ENCODE measurements at regions not wholly inside any gene's neighbourhood (a gene's known extent, or its start where the extent isn't known, plus 50 kb on each side); places are given as distances from the start of the nearest gene placed in this dataset.

DNA sequence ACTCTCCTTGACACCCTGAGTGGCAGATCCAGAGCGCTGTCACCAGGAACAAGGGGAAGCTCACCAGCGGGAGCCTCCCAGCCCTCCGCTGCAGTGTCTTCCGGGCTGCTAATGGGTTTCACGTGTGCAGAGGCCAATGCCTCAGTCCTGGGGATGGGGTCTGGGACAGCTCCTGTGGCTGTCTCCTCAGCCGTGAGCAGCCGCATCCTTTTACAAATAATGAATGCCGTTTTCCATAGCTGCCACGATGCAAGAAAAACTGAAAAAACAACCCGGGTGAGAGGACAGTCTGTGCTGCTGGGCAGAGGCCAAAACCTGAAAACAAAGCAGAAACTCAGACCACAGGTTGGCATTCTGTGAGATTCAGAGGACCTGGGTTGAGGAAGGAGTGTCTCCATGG, 212.2 kb upstream of the RAB4A start:
- no peak overlapping the region for H3K4me3 ChIP-seq (ENCODE audit: low read length)
- no peak overlapping the region for H2AFZ ChIP-seq (ENCODE audit: low read depth, low read length)
- TF ChIP-seq RAD21 (conservative IDR thresholded peaks at IDR 0.05) = no peak
- TF ChIP-seq, protein P1, sequence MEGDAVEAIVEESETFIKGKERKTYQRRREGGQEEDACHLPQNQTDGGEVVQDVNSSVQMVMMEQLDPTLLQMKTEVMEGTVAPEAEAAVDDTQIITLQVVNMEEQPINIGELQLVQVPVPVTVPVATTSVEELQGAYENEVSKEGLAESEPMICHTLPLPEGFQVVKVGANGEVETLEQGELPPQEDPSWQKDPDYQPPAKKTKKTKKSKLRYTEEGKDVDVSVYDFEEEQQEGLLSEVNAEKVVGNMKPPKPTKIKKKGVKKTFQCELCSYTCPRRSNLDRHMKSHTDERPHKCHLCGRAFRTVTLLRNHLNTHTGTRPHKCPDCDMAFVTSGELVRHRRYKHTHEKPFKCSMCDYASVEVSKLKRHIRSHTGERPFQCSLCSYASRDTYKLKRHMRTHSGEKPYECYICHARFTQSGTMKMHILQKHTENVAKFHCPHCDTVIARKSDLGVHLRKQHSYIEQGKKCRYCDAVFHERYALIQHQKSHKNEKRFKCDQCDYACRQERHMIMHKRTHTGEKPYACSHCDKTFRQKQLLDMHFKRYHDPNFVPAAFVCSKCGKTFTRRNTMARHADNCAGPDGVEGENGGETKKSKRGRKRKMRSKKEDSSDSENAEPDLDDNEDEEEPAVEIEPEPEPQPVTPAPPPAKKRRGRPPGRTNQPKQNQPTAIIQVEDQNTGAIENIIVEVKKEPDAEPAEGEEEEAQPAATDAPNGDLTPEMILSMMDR (IDR thresholded peaks at IDR 0.05; ENCODE audit: poor library complexity, severe bottlenecking) = no peak
- TF ChIP-seq MXI1 (conservative IDR thresholded peaks at IDR 0.05; ENCODE audit: poor library complexity, severe bottlenecking) = no peak
- no peak for TF ChIP-seq SMC3 (conservative IDR thresholded peaks at IDR 0.05; ENCODE audit: poor library complexity)
- no peak for TF ChIP-seq POLR2AphosphoS5 (IDR thresholded peaks at IDR 0.05)
- no peak for TF ChIP-seq TAF1 (IDR thresholded peaks at IDR 0.05; ENCODE audit: low read depth)
- TF ChIP-seq, protein P2, sequence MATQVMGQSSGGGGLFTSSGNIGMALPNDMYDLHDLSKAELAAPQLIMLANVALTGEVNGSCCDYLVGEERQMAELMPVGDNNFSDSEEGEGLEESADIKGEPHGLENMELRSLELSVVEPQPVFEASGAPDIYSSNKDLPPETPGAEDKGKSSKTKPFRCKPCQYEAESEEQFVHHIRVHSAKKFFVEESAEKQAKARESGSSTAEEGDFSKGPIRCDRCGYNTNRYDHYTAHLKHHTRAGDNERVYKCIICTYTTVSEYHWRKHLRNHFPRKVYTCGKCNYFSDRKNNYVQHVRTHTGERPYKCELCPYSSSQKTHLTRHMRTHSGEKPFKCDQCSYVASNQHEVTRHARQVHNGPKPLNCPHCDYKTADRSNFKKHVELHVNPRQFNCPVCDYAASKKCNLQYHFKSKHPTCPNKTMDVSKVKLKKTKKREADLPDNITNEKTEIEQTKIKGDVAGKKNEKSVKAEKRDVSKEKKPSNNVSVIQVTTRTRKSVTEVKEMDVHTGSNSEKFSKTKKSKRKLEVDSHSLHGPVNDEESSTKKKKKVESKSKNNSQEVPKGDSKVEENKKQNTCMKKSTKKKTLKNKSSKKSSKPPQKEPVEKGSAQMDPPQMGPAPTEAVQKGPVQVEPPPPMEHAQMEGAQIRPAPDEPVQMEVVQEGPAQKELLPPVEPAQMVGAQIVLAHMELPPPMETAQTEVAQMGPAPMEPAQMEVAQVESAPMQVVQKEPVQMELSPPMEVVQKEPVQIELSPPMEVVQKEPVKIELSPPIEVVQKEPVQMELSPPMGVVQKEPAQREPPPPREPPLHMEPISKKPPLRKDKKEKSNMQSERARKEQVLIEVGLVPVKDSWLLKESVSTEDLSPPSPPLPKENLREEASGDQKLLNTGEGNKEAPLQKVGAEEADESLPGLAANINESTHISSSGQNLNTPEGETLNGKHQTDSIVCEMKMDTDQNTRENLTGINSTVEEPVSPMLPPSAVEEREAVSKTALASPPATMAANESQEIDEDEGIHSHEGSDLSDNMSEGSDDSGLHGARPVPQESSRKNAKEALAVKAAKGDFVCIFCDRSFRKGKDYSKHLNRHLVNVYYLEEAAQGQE (IDR thresholded peaks at IDR 0.05; ENCODE audit: borderline replicate concordance) = no peak
- no peak for TF ChIP-seq EZH2 (IDR thresholded peaks at IDR 0.05; ENCODE audit: borderline replicate concordance, insufficient read depth, low read length, poor library complexity, severe bottlenecking)
- TF ChIP-seq EP300 (conservative IDR thresholded peaks at IDR 0.05; ENCODE audit: poor library complexity, severe bottlenecking) = no peak
- no peaks in the 10 kb centered on the region for H3K27me3 ChIP-seq (ENCODE audit: insufficient read depth, low read depth, low read length)
- no peak overlapping the region for H3K9ac ChIP-seq (ENCODE audit: low read length)
- no peak overlapping the region for H3K27ac ChIP-seq (ENCODE audit: low read length)
- H3K9me3 ChIP-seq (ENCODE audit: low read length) = no peaks in the 10 kb centered on the region
- no peaks in the 10 kb centered on the region for H3K36me3 ChIP-seq (ENCODE audit: insufficient read depth, low read length)
- H3K4me2 ChIP-seq (ENCODE audit: low read length) = no peak overlapping the region
- H3K79me2 ChIP-seq (replicated peaks; ENCODE audit: insufficient read depth, low read length) = no peaks in the 10 kb centered on the region
- no peaks in the 10 kb centered on the region for H3K9me2 ChIP-seq (ENCODE audit: insufficient read depth, low read length)
- no peaks in the 10 kb centered on the region for H4K20me1 ChIP-seq (ENCODE audit: insufficient read depth)
- peaks cover 2% of the 10 kb centered on the region for H3F3A ChIP-seq (ENCODE audit: insufficient read depth, low read length, poor library complexity, severe bottlenecking)

DNA sequence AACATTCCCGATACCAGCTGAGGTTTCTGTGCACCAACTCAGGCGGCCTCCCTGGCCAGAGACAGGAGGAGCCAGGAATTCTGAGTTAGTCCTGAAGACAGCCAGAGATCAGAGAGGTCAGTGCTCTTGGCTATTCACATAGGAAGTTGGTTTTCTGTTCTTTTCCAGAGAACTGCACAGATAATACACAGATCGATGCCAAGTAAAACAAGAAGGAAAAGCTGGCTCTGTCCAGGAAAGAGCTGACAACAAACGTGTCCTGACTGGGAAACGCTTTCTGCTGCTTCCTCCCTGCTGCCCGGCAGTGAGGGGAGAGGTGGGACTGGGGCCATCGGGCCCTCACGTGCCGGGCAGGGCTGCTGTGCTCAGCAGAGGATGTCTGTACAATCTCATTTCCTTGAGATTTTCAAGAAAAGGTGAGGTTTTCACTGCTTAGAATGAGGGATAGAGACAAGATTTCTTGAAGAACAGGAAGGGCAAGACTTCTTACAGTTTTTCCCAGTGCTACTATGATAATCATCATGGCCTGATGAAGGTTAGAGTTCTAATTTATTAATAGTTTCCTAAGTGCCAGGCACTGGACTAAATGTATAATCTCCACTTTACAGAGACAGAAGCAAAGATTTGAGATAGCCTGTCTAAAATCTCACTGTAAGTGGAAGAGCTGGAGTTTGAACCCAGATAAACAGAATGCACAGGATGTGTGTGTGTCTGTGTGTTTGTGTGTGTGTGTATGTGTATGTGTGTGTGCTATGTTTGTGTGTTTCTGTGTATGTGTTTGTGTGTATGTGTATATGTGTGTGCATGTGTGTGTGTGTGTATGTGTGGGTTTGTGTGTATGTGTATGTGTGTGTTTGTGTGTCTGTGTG, 211.0 kb upstream of the RAB4A start:
- H2AFZ ChIP-seq (ENCODE audit: low read depth, low read length) = no peak overlapping the region
- no peak overlapping the region for H3K4me3 ChIP-seq (ENCODE audit: low read length)
- H3K9me3 ChIP-seq (ENCODE audit: low read length) = no peaks in the 10 kb centered on the region
- TF ChIP-seq TAF1 (IDR thresholded peaks at IDR 0.05; ENCODE audit: low read depth) = no peak
- TF ChIP-seq, protein P2 (IDR thresholded peaks at IDR 0.05; ENCODE audit: borderline replicate concordance) = no peak
- TF ChIP-seq, protein P1 (IDR thresholded peaks at IDR 0.05; ENCODE audit: poor library complexity, severe bottlenecking) = no peak
- no peak for TF ChIP-seq EZH2 (IDR thresholded peaks at IDR 0.05; ENCODE audit: borderline replicate concordance, insufficient read depth, low read length, poor library complexity, severe bottlenecking)
- TF ChIP-seq EP300 (conservative IDR thresholded peaks at IDR 0.05; ENCODE audit: poor library complexity, severe bottlenecking) = no peak
- no peak for TF ChIP-seq SMC3 (conservative IDR thresholded peaks at IDR 0.05; ENCODE audit: poor library complexity)
- TF ChIP-seq POLR2AphosphoS5 (IDR thresholded peaks at IDR 0.05) = no peak
- no peak for TF ChIP-seq RAD21 (conservative IDR thresholded peaks at IDR 0.05)
- TF ChIP-seq MXI1 (conservative IDR thresholded peaks at IDR 0.05; ENCODE audit: poor library complexity, severe bottlenecking) = no peak
- no peaks in the 10 kb centered on the region for H3K9me2 ChIP-seq (ENCODE audit: insufficient read depth, low read length)
- no peak overlapping the region for H3K27ac ChIP-seq (ENCODE audit: low read length)
- H3K4me2 ChIP-seq (ENCODE audit: low read length) = no peak overlapping the region
- peaks cover 3% of the 10 kb centered on the region for H3F3A ChIP-seq (ENCODE audit: insufficient read depth, low read length, poor library complexity, severe bottlenecking)
- no peak overlapping the region for H3K9ac ChIP-seq (ENCODE audit: low read length)
- H4K20me1 ChIP-seq (ENCODE audit: insufficient read depth) = no peaks in the 10 kb centered on the region
- no peaks in the 10 kb centered on the region for H3K36me3 ChIP-seq (ENCODE audit: insufficient read depth, low read length)
- no peaks in the 10 kb centered on the region for H3K79me2 ChIP-seq (replicated peaks; ENCODE audit: insufficient read depth, low read length)
- no peaks in the 10 kb centered on the region for H3K27me3 ChIP-seq (ENCODE audit: insufficient read depth, low read depth, low read length)
